ENCODE measurements at regions not wholly inside any gene's neighbourhood (a gene's known extent, or its start where the extent isn't known, plus 50 kb on each side); places are given as distances from the start of the nearest gene placed in this dataset.

- DNase-seq = no peak
Measured at GRCh38 chr18:77996737-77997136, 747.1 kb downstream of the GALR1 start.

GRCh38 chr18:78001811-78002210 is 752.2 kb downstream of the GALR1 start:
- no peak for DNase-seq

- no peak for DNase-seq
Measured at GRCh38 chr18:78006006-78006773, 756.5 kb downstream of the GALR1 start.

GRCh38 chr18:78006774-78007260 is 757.2 kb downstream of the GALR1 start:
- no peak for DNase-seq

- no peak for DNase-seq
Measured at GRCh38 chr18:78010363-78010762, 760.7 kb downstream of the GALR1 start.

- no peak for DNase-seq
Measured at GRCh38 chr18:78017869-78018268, 768.2 kb downstream of the GALR1 start.

- DNase-seq = no peak
Measured at GRCh38 chr18:78021196-78021595, 771.5 kb downstream of the GALR1 start.

- DNase-seq = no peak
Measured at GRCh38 chr18:78031589-78031988, 781.9 kb downstream of the GALR1 start.

GRCh38 chr18:78031991-78032390 is 782.3 kb downstream of the GALR1 start:
- DNase-seq = no peak

GRCh38 chr18:78032574-78032973 is 782.9 kb downstream of the GALR1 start:
- DNase-seq = no peak

GRCh38 chr18:78034755-78035154 is 785.1 kb downstream of the GALR1 start:
- DNase-seq = no peak

- DNase-seq = no peak
Measured at GRCh38 chr18:78041218-78041617, 791.6 kb downstream of the GALR1 start.

GRCh38 chr18:78046631-78047030 is 797.0 kb downstream of the GALR1 start:
- DNase-seq = no peak

GRCh38 chr18:78049281-78049680 is 799.6 kb downstream of the GALR1 start:
- DNase-seq = no peak

- DNase-seq = no peak
Measured at GRCh38 chr18:78054801-78055200, 805.2 kb downstream of the GALR1 start.

- DNase-seq = no peak
Measured at GRCh38 chr18:78056011-78056410, 806.4 kb downstream of the GALR1 start.

- DNase-seq = no peak
Measured at GRCh38 chr18:78069784-78070664, 820.4 kb downstream of the GALR1 start.

GRCh38 chr18:78071166-78071710 is 821.6 kb downstream of the GALR1 start:
- DNase-seq = no peak

- DNase-seq = no peak
Measured at GRCh38 chr18:78071776-78072175, 822.1 kb downstream of the GALR1 start.

GRCh38 chr18:78072375-78072774 is 822.7 kb downstream of the GALR1 start:
- DNase-seq = no peak

- DNase-seq = no peak
Measured at GRCh38 chr18:78073275-78073674, 823.6 kb downstream of the GALR1 start.

GRCh38 chr18:78074400-78075020 is 824.9 kb downstream of the GALR1 start:
- DNase-seq = no peak

GRCh38 chr18:78080081-78080480 is 830.4 kb downstream of the GALR1 start:
- no peak for DNase-seq

All from left hindlimb (tissue), 1 donor.